HEK293T (cell line): ENCODE measurements at regions not wholly inside any gene's neighbourhood (a gene's known extent, or its start where the extent isn't known, plus 50 kb on each side); places are given as distances from the start of the nearest gene placed in this dataset.

Experiments
- ARNT ChIP-seq: fragments of 450-650 bp; IDR thresholded peaks from 2 replicates; pipeline ENCODE4 v1.6.1; 2017; ENCODE audit warnings: mild to moderate bottlenecking
- BHLHE40 ChIP-seq: fragments of 450-650 bp; IDR thresholded peaks from 2 replicates; pipeline ENCODE4 v1.6.1; 2016; ENCODE audit warnings: mild to moderate bottlenecking, moderate library complexity, borderline replicate concordance
- CTBP1 ChIP-seq: fragments of 450-650 bp; IDR thresholded peaks from 2 replicates; pipeline ENCODE4 v1.6.1; 2016; ENCODE audit warnings: borderline replicate concordance
- ELF4 ChIP-seq: fragments of 450-650 bp; IDR thresholded peaks from 2 replicates; pipeline ENCODE4 v1.6.1; 2017; ENCODE audit warnings: antibody characterized with exemption
- FOXA1 ChIP-seq: fragments of 450-650 bp; IDR thresholded peaks from 2 replicates; pipeline ENCODE4 v1.6.1; 2016; ENCODE audit warnings: mild to moderate bottlenecking
- FOXM1 ChIP-seq: fragments of 450-650 bp; IDR thresholded peaks from 2 replicates; pipeline ENCODE4 v1.6.1; 2017; ENCODE audit warnings: mild to moderate bottlenecking, borderline replicate concordance
- NFRKB ChIP-seq: fragments of 450-650 bp; IDR thresholded peaks from 2 replicates; pipeline ENCODE4 v1.6.1; 2016; ENCODE audit warnings: mild to moderate bottlenecking, moderate library complexity
- SP1 ChIP-seq: fragments of 450-650 bp; IDR thresholded peaks from 2 replicates; pipeline ENCODE4 v1.6.1; 2017
- ZNF384 ChIP-seq: fragments of 450-650 bp; IDR thresholded peaks from 2 replicates; pipeline ENCODE4 v1.6.1; 2016

DNA sequence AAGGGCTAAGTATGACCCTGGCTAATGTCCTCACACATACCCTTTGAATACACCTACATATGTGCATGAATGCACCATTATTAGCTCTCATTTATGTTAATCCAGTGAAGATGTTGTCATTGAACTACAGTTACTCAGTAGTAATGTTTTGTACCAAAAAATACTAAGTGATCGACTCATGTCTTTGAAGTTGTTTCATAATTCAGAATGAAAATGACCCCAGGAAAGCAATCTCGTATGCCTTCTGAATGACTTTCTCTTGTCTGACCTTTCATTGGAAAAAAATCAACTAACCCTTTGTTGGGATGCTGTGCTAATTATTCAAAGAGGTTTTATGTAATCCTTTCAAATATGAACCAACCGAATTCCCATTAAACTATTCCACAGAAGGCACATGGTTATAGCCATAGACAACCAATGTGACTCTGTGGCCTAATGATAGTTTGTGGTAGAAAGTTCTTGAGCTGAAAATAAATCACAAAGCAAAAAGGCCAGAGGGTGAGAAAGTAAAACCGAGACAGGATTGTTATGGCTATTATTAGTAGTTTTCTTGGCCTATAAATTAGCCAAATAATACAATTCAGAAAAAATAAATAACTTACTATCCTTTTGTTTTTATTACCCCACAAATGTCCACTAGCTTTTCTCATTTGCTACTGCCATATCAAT lies 86.8 kb upstream of the STARD13 start:
- TF ChIP-seq ELF4 = no peak
- no peak for TF ChIP-seq SP1
- TF ChIP-seq ZNF384 = no peak
- TF ChIP-seq CTBP1 = no peak
- no peak for TF ChIP-seq ARNT
- TF ChIP-seq FOXM1 = no peak
- TF ChIP-seq BHLHE40 = no peak
- TF ChIP-seq NFRKB = no peak
- TF ChIP-seq FOXA1 = no peak
